Small intestine (tissue), 7 donors: ENCODE measurements at regions not wholly inside any gene's neighbourhood (a gene's known extent, or its start where the extent isn't known, plus 50 kb on each side); places are given as distances from the start of the nearest gene placed in this dataset.

Source experiments
- DNase-seq, 2 donors: peaks; one replicate each; pipeline versions ENCODE4 v3.0.0 to v3.0.0-alpha.2; 2013
- FAIRE-seq: peaks from 2 replicates; lab custom pipeline; 2012; peaks lifted over from hg19 to GRCh38; lab: Jason Lieb, UNC
- H3K27ac ChIP-seq, 3 donors: one replicate each; pipeline ENCODE4 v1.5.1; 2013; ENCODE audit warnings: low read length in 2 of 3, mild to moderate bottlenecking in 2 of 3, control low read depth in 1 of 3, inconsistent platforms in 1 of 3, low read depth in 1 of 3, moderate library complexity in 1 of 3
- H3K27me3 ChIP-seq, 3 donors: one replicate each; pipeline ENCODE4 v1.6.1; 2013; ENCODE audit warnings: low read length in 3 of 3, inconsistent platforms in 1 of 3; ENCODE audit not compliant: control insufficient read depth in 3 of 3, insufficient read depth in 3 of 3
- H3K36me3 ChIP-seq, 3 donors: one replicate each; pipeline ENCODE4 v1.6.1; 2013; ENCODE audit warnings: low read length in 3 of 3, inconsistent platforms in 1 of 3, low read depth in 1 of 3, mild to moderate bottlenecking in 1 of 3, moderate library complexity in 1 of 3; ENCODE audit not compliant: control insufficient read depth in 3 of 3, insufficient read depth in 2 of 3
- H3K4me1 ChIP-seq, 3 donors: one replicate each; pipeline ENCODE4 v1.6.1; 2013; ENCODE audit warnings: low read length in 2 of 3, inconsistent platforms in 1 of 3, low read depth in 1 of 3, mild to moderate bottlenecking in 1 of 3, moderate library complexity in 1 of 3; ENCODE audit not compliant: control insufficient read depth in 3 of 3, insufficient read depth in 2 of 3
- H3K4me3 ChIP-seq, 3 donors: one replicate each; pipeline ENCODE4 v1.5.1; 2013; ENCODE audit warnings: low read length in 3 of 3, control low read depth in 1 of 3, inconsistent platforms in 1 of 3, low read depth in 1 of 3, mild to moderate bottlenecking in 1 of 3, moderate library complexity in 1 of 3
- H3K9me3 ChIP-seq, 2 donors: one replicate each; pipeline ENCODE4 v1.6.1; 2013; ENCODE audit warnings: low read depth in 1 of 2, low read length in 1 of 2; ENCODE audit not compliant: control insufficient read depth in 2 of 2, insufficient read depth in 1 of 2
- WGBS, 3 donors: extraction: QIAGEN DNeasy Blood & Tissue Kit; methylation state at CpG; one replicate each; pipeline ENCODE4 v1.1.7; 2013; 5-methylcytosine and 5-hydroxymethylcytosine counted together
- donor health status: healthy with polysubstance abuse.
- donor health status: control.
- donor health status: control.
- donor health status: Bipolar disorder and iron deficiency.
- donor health status: healthy.

GRCh38 chr4:127445471-127445870 is 187.3 kb upstream of the INTU start:
- H3K4me1 ChIP-seq, result no peaks in the 10 kb centered on the region
- H3K27me3 ChIP-seq, result no peaks in the 10 kb centered on the region
- no peaks in the 10 kb centered on the region for H3K9me3 ChIP-seq
- DNase-seq (no peak), FAIRE-seq (no peak)
- no peak overlapping the region for H3K27ac ChIP-seq
- no peak overlapping the region for H3K4me3 ChIP-seq
- H3K36me3 ChIP-seq, result no peaks in the 10 kb centered on the region
- WGBS, 3 donors, result 52 to 66% (median 66%) methylated on average over 3 of the region's 3 CpGs

GRCh38 chr4:127446427-127446885 is 186.3 kb upstream of the INTU start:
- Histone ChIP-seq H3K36me3 (no peaks in the 10 kb centered on the region), H3K27ac (no peak overlapping the region), H3K4me1 (no peaks in the 10 kb centered on the region), H3K4me3 (no peak overlapping the region), H3K9me3 (no peaks in the 10 kb centered on the region), H3K27me3 (no peaks in the 10 kb centered on the region)
- DNase-seq (no peak), FAIRE-seq (no peak)
- WGBS, 3 donors, result 56 to 62% (median 61%) methylated on average over 4 of the region's 4 CpGs

GRCh38 chr4:127448986-127449385 is 183.8 kb upstream of the INTU start:
- WGBS, 3 donors, result 63 to 79% (median 66%) methylated on average over 1 of the region's 1 CpG
- Histone ChIP-seq H3K27me3 (no peaks in the 10 kb centered on the region), H3K4me3 (no peak overlapping the region), H3K27ac (no peak overlapping the region), H3K9me3 (no peaks in the 10 kb centered on the region), H3K36me3 (no peaks in the 10 kb centered on the region), H3K4me1 (no peaks in the 10 kb centered on the region)
- DNase-seq (no peak), FAIRE-seq (no peak)

- H3K27me3 ChIP-seq, result no peaks in the 10 kb centered on the region
- no peak overlapping the region for H3K4me3 ChIP-seq
- no peak overlapping the region for H3K27ac ChIP-seq
- no peaks in the 10 kb centered on the region for H3K4me1 ChIP-seq
- FAIRE-seq (no peak), DNase-seq (no peak)
- H3K9me3 ChIP-seq, result no peaks in the 10 kb centered on the region
- no peaks in the 10 kb centered on the region for H3K36me3 ChIP-seq
Measured at GRCh38 chr4:127449449-127449848, 183.3 kb upstream of the INTU start.

- H3K4me3 ChIP-seq, result no peak overlapping the region
- H3K36me3 ChIP-seq, result no peaks in the 10 kb centered on the region
- H3K4me1 ChIP-seq, result no peaks in the 10 kb centered on the region
- H3K9me3 ChIP-seq, result no peaks in the 10 kb centered on the region
- FAIRE-seq (no peak), DNase-seq (no peak)
- no peaks in the 10 kb centered on the region for H3K27me3 ChIP-seq
- no peak overlapping the region for H3K27ac ChIP-seq
- 34 to 72% (median 37%) methylated on average over 1 of the region's 1 CpG for WGBS, 3 donors
Measured at GRCh38 chr4:127450276-127450675, 182.5 kb upstream of the INTU start.

- no peak for DNase-seq
- H3K4me3 ChIP-seq, result no peak overlapping the region
- H3K27me3 ChIP-seq, result no peaks in the 10 kb centered on the region
- no peaks in the 10 kb centered on the region for H3K9me3 ChIP-seq
- WGBS, 3 donors, result 17 to 50% (median 46%) methylated on average over 6 of the region's 6 CpGs
- H3K4me1 ChIP-seq, result no peaks in the 10 kb centered on the region
- H3K27ac ChIP-seq, result no peak overlapping the region
- H3K36me3 ChIP-seq, result no peaks in the 10 kb centered on the region
- no peak for FAIRE-seq
Measured at GRCh38 chr4:127463883-127464282, 168.9 kb upstream of the INTU start.

GRCh38 chr4:127469542-127469941 is 163.2 kb upstream of the INTU start:
- WGBS, 3 donors, result 79 to 87% (median 81%) methylated on average over 1 of the region's 1 CpG

GRCh38 chr4:127469959-127470809 is 162.6 kb upstream of the INTU start:
- FAIRE-seq, result no peak

More at GRCh38 chr4:127469542-127469941, 163.2 kb upstream of the INTU start:
- Histone ChIP-seq H3K4me3 (no peak overlapping the region), H3K27ac (no peak overlapping the region), H3K9me3 (peaks cover 0 to 3% of the 10 kb centered on the region in 2 donors), H3K36me3 (no peaks in the 10 kb centered on the region), H3K27me3 (no peaks in the 10 kb centered on the region), H3K4me1 (no peaks in the 10 kb centered on the region)
- FAIRE-seq (no peak), DNase-seq (no peak)

More at GRCh38 chr4:127469959-127470809, 162.6 kb upstream of the INTU start:
- Histone ChIP-seq H3K9me3 (peaks cover 0 to 3% of the 10 kb centered on the region in 2 donors), H3K36me3 (no peaks in the 10 kb centered on the region), H3K4me1 (no peaks in the 10 kb centered on the region), H3K27ac (no peak overlapping the region), H3K27me3 (no peaks in the 10 kb centered on the region), H3K4me3 (no peak overlapping the region)
- DNase-seq, result no peak
- WGBS, 3 donors, result 87 to 95% (median 93%) methylated on average over 31 of the region's 31 CpGs
